ENCODE measurements at regions not wholly inside any gene's neighbourhood (a gene's known extent, or its start where the extent isn't known, plus 50 kb on each side); places are given as distances from the start of the nearest gene placed in this dataset.
"Not testable (repeated sequence)": the region's sequence is repeated elsewhere in the genome, so short reads cannot be mapped to it uniquely, and the experiment has no call there.

DNA sequence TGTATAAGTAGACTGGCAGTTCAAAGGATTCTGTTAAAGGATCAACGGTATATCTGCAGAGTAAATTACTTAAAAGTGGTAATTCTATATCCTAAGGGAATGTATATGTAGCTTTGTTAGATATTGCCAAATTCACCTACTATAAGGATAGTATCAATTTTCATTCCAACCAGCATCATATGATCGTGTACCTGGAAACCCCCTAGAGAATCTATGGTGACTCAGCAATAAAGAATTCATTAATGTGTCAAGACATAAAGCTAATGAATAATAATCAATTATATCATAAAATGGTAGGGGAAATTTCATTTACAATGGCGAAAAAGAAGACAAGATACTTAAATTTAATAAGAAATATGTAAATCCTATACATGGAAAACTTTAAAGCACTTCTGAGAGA, 234.1 kb upstream of the ACTBL2 start:
- no peak for DNase-seq

- DNase-seq: no peak
Measured at GRCh38 chr5:57715296-57715695, 232.7 kb upstream of the ACTBL2 start.

- DNase-seq: not testable (repeated sequence)
Measured at GRCh38 chr5:57713535-57713934, 230.9 kb upstream of the ACTBL2 start.

- DNase-seq: no peak
Measured at GRCh38 chr5:57711946-57712345, 229.3 kb upstream of the ACTBL2 start.

GRCh38 chr5:57711471-57711870, 228.9 kb upstream of the ACTBL2 start:
- DNase-seq: no peak

DNA sequence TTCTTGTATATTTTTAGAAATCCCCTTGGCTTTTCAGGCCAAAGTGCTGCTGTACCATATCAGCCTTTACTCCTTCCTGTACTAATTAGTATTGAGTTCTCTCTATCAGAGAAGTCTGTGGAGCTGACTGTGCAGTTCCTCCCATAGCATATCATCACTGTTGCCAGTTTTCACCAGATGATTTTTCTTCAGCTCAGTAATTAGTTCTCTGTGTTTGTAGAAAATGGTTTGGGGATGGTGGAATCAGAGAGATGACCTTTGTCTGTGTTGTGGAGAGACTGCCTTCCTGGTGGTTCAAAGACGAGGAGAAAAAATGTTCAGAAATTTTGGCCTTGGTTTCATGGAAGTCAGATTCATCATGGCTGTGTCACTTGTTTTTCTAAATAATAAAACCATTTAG, 227.5 kb upstream of the ACTBL2 start:
- no peak for DNase-seq

- DNase-seq: no peak
Measured at GRCh38 chr5:57705769-57706168, 223.2 kb upstream of the ACTBL2 start.

GRCh38 chr5:57703721-57704120, 221.1 kb upstream of the ACTBL2 start:
- DNase-seq: no peak

DNA sequence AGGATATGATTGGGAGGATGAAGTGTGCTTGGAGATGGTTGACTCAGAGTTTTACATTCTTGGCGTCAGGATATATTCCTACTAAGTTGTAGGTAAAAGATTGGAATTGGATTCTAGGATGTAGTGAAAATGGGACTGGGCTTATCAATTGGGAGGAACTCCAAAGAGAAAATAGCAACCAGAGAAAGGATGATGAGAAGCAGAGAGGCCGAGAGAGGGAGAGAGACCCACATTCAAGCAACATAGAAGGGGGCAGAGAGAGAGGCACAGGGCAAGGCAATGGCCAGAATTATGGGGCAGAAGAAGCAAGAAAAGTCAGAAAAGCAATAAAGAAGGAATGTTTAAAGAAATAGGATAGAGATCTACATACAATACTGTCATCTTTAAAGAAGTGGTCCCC, 217.9 kb upstream of the ACTBL2 start:
- no peak for DNase-seq

- no peak for DNase-seq
Measured at GRCh38 chr5:57700072-57700471, 217.5 kb upstream of the ACTBL2 start.

- no peak for DNase-seq
Measured at GRCh38 chr5:57698802-57699201, 216.2 kb upstream of the ACTBL2 start.

DNA sequence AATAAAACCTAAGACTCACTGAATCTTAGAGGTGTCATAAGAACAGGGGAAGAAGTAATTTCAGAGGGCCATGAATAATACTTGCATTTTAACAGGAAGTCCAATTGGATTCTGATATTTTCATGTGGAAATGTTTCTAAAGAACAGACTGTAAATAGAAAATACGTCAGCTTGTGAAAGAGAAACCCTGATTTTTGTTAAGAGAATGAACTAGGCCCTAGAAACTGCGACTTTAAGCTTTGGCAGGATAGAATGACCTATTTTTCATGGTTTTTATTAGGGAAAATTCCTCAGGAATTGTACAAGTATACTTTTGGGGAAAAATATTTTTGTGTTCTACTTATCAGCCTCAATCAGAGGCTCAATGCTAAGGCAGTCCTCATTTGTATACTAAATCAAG, 215.5 kb upstream of the ACTBL2 start:
- no peak for DNase-seq

DNA sequence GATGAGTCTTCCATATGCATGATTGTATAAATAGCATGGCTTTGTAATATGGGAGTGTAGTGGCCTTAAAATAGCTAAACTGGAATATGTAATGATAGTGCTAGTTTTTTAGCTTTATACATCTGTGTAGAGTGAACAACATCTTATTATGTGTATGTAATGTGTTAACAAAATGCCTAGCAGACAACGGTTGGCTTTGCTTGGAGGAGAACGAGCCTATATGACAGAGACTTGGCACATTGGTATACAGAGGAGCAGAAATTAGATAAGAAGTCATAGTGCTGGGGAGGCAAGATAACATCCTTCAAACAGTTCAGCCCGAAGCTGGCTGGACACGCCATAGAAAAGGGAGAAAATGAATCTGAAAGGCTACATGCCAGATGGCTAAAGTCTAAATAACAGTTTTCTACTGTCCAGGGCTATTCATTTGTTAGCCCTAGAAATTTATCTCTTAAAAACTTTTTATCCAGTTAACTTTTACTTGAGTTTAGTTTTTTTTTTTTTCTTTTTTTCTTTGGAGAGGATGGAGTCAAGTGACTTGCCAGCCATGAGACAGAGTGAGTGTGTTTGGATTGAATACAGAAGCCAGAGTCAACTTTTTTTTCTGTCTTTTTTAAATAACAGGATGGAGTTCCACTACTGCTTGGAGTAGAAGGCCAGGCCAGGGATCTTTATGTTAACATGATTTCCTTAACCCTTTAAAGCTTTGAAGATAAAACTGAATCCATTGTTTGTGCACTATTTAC, 214.4 kb upstream of the ACTBL2 start:
- no peak for DNase-seq

DNA sequence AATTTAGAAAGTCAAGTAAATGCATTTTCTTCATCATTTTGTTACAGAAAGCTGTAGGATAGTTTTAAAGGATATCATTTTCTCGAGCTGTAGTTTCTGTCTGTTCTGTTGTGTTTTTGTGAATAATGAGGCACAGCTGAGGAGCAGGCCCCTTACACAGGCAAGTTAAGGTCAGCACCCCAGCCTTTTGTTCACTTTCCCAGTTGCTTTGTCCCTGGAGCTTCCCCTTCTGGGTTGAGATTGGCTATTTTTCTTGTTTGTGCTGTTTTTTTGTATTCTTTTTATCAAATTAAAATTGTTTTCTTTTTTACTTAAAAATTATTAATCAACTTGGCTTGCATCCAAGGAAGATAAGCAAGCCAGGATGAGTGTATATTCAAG, 213.8 kb upstream of the ACTBL2 start:
- DNase-seq: no peak

DNA sequence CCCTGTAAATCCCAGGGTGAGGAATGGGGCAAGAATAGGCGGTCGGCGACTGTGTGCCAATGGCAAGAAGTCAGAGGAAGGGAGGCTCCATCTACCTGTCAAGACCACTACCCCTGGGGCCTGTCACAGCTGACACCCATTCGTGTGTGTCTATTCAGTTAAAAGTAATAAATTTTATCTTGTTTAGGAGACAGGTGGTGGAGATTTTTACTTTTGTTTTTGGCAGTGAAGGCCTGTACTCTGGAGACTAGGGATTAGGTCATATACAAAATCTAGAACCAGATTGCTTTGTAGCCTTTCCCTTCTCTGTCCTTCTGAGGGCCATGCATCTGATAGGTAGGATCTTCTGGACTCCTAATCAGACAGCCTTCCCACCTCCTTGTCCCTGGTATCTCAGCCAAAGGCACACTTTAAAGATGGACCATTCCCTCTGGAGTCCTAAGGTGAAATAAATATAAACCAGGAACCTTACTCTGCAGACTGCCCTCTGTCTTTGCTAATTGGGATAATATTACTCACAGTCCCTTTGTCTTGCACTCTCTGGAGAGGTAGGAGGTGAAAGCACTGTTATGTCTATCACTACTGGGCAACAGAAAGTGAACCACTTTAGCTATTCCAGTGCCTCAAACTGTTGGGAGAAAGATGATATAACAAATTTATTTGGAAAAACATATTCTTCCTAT, 213.2 kb upstream of the ACTBL2 start:
- DNase-seq: peak in 3 of 51 donors; percentile 2 to 50 (median 41)

- DNase-seq: peak in 1 of 51 donors; percentile 35
Measured at GRCh38 chr5:57695179-57695578, 212.6 kb upstream of the ACTBL2 start.

GRCh38 chr5:57693488-57694305, 211.1 kb upstream of the ACTBL2 start:
- DNase-seq: peak in 1 of 51 donors; percentile 15

- DNase-seq: peak in 39 of 51 donors; percentile 3 to 85 (median 44)
Measured at GRCh38 chr5:57692582-57693487, 210.2 kb upstream of the ACTBL2 start.

GRCh38 chr5:57690724-57691123, 208.1 kb upstream of the ACTBL2 start:
- no peak for DNase-seq

DNA sequence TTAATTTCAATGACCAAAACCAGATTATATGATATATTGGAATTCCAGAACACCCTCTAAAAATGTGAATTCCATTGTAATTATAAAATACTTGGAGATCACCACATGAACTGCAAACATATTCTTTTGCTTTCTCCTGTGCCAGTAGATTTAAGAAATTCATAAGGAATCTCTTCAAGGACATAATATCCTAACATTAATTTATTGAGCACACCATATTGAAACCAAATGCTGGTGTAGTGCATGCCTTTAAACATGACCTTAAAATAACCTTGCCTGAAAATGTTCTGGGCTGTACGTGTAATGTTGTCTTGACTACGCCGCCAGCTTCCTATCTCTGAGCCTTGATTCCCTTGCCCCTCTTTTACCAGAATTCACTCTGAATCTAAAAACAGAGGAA, 205.0 kb upstream of the ACTBL2 start:
- DNase-seq: no peak

GRCh38 chr5:57685516-57686255, 203.1 kb upstream of the ACTBL2 start:
- no peak for DNase-seq

All from hypothalamus (tissue), 51 donors.